ENCODE measurements at regions not wholly inside any gene's neighbourhood (a gene's known extent, or its start where the extent isn't known, plus 50 kb on each side); places are given as distances from the start of the nearest gene placed in this dataset.

DNA sequence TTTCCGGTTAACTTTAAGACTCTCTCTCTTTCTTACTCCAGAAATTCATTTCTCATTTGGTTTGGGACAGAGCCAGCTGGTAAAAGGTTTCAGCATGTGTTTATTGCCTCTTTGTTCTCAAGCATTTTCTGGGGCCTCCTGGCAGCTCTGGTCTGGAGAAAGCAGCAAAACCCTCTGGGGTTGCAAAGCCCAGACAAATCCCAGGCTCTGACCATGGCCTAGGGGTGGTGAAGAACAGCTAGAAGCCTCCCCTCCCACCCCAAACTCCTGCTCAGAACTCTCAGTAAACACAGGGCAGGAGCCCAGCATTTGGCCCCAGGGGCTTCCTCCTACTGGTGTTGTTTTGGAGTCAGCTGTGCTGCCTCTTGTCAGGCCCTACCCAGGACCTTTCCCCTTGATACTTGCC, 124.2 kb upstream of the SERP2 start:
- no peak overlapping the region for H3K4me3 ChIP-seq (ENCODE audit: low read length)
- no peak overlapping the region for H3K4me3 Mint-ChIP-seq
- no peak for ATAC-seq
- no peaks in the 10 kb centered on the region for H3K4me1 Mint-ChIP-seq
- no peak for DNase-seq
- no peaks in the 10 kb centered on the region for H3K9me3 Mint-ChIP-seq
- no peak overlapping the region for H3K27ac Mint-ChIP-seq
- H3K4me1 ChIP-seq (ENCODE audit: control insufficient read depth, insufficient read depth, low read length): no peaks in the 10 kb centered on the region
- no peaks in the 10 kb centered on the region for H3K9me3 ChIP-seq (ENCODE audit: control insufficient read depth, insufficient read depth, low read length)
- no peaks in the 10 kb centered on the region for H3K36me3 ChIP-seq (ENCODE audit: control insufficient read depth, insufficient read depth, low read length)
- TF ChIP-seq, protein P1, sequence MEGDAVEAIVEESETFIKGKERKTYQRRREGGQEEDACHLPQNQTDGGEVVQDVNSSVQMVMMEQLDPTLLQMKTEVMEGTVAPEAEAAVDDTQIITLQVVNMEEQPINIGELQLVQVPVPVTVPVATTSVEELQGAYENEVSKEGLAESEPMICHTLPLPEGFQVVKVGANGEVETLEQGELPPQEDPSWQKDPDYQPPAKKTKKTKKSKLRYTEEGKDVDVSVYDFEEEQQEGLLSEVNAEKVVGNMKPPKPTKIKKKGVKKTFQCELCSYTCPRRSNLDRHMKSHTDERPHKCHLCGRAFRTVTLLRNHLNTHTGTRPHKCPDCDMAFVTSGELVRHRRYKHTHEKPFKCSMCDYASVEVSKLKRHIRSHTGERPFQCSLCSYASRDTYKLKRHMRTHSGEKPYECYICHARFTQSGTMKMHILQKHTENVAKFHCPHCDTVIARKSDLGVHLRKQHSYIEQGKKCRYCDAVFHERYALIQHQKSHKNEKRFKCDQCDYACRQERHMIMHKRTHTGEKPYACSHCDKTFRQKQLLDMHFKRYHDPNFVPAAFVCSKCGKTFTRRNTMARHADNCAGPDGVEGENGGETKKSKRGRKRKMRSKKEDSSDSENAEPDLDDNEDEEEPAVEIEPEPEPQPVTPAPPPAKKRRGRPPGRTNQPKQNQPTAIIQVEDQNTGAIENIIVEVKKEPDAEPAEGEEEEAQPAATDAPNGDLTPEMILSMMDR (IDR thresholded peaks at IDR 0.05): no peak
- no peaks in the 10 kb centered on the region for H3K36me3 Mint-ChIP-seq
- H3K27me3 Mint-ChIP-seq (ENCODE audit: low read depth in 2 of 2): no peaks in the 10 kb centered on the region
- no peaks in the 10 kb centered on the region for H3K27me3 ChIP-seq (ENCODE audit: control insufficient read depth, insufficient read depth, low read length)
- H3K27ac ChIP-seq (ENCODE audit: low read length): no peak overlapping the region
- WGBS (ENCODE audit: insufficient coverage): 69% methylated on average over 1 of the region's 1 CpG
- intact Hi-C loops (cut with micrococcal nuclease): no loop called here

DNA sequence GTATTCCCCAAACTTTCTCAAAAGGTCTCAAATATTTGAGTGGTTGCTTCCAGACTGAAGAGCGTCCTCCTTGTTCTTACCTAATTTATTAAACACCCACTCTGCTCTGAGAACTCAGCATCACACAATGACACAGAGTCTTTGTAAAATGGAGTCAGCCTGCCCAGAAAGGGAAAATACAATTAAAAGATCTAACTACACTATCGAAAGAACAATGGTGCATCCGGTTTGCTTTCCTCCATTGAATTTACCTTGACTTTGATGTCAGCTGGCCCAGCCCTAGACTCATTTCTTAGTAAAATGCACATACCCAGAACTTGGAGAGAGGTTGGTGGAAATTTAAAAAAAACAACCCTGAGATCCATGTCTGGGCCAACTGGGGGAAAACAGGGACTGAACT, 120.7 kb upstream of the SERP2 start:
- Histone ChIP-seq H3K36me3 (ENCODE audit: control insufficient read depth, insufficient read depth, low read length) (no peaks in the 10 kb centered on the region), H3K9me3 (ENCODE audit: control insufficient read depth, insufficient read depth, low read length) (no peaks in the 10 kb centered on the region), H3K27ac (ENCODE audit: low read length) (no peak overlapping the region), H3K4me1 (ENCODE audit: control insufficient read depth, insufficient read depth, low read length) (no peaks in the 10 kb centered on the region), H3K27me3 (ENCODE audit: control insufficient read depth, insufficient read depth, low read length) (no peaks in the 10 kb centered on the region), H3K4me3 (ENCODE audit: low read length) (no peak overlapping the region)
- DNase-seq (no peak), ATAC-seq (no peak)
- Mint-ChIP-seq H3K9me3 (no peaks in the 10 kb centered on the region), H3K27me3 (ENCODE audit: low read depth in 2 of 2) (no peaks in the 10 kb centered on the region), H3K36me3 (no peaks in the 10 kb centered on the region), H3K4me1 (no peaks in the 10 kb centered on the region), H3K27ac (no peak overlapping the region), H3K4me3 (no peak overlapping the region)
- TF ChIP-seq, protein P1 (IDR thresholded peaks at IDR 0.05): no peak
- 95% methylated on average over 3 of the region's 3 CpGs for WGBS (ENCODE audit: insufficient coverage)
- intact Hi-C loops (cut with micrococcal nuclease): no loop called here

DNA sequence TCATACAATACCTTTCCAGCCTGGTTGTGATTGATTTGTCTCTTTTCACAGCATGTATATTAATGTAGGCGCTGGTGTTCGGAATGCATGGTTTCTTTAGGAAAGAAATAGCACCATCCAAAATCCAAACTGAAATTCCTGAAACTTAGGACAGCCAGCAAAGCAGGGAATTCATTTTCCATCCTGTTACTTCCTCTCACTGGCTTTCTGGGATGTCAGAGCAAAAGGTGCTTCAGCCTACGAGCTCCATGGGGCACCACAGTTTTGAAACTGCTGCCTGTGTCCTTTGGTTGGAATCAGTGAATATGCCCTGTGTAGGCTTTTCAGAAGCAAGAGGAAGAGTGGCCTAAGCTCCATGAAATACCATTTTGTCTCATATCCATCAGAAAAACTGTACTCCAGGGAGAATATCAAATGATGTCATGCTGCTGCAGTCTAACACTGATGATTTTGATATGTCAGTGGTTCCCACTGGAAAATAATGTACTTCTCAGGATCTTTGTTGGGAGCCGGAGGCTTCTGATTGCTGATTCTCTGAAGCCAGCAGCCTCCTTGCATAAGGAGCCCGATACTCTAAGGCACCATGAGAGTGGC, 117.8 kb upstream of the SERP2 start:
- H3K9me3 ChIP-seq (ENCODE audit: control insufficient read depth, insufficient read depth, low read length): no peaks in the 10 kb centered on the region
- TF ChIP-seq, protein P1 (IDR thresholded peaks at IDR 0.05): no peak
- WGBS (ENCODE audit: insufficient coverage): 96% methylated on average over 4 of the region's 5 CpGs
- H3K27ac Mint-ChIP-seq: no peak overlapping the region
- DNase-seq (no peak), ATAC-seq (no peak)
- H3K27ac ChIP-seq (ENCODE audit: low read length): no peak overlapping the region
- no peaks in the 10 kb centered on the region for H3K36me3 Mint-ChIP-seq
- H3K27me3 Mint-ChIP-seq (ENCODE audit: low read depth in 2 of 2): no peaks in the 10 kb centered on the region
- peaks cover 12% of the 10 kb centered on the region for H3K4me1 ChIP-seq (ENCODE audit: control insufficient read depth, insufficient read depth, low read length)
- no peak overlapping the region for H3K4me3 ChIP-seq (ENCODE audit: low read length)
- H3K9me3 Mint-ChIP-seq: no peaks in the 10 kb centered on the region
- peaks cover 13 to 17% of the 10 kb centered on the region in 2 donors for H3K4me1 Mint-ChIP-seq
- H3K36me3 ChIP-seq (ENCODE audit: control insufficient read depth, insufficient read depth, low read length): no peaks in the 10 kb centered on the region
- no peaks in the 10 kb centered on the region for H3K27me3 ChIP-seq (ENCODE audit: control insufficient read depth, insufficient read depth, low read length)
- intact Hi-C loops (cut with micrococcal nuclease): no loop called here
- H3K4me3 Mint-ChIP-seq: no peak overlapping the region

DNA sequence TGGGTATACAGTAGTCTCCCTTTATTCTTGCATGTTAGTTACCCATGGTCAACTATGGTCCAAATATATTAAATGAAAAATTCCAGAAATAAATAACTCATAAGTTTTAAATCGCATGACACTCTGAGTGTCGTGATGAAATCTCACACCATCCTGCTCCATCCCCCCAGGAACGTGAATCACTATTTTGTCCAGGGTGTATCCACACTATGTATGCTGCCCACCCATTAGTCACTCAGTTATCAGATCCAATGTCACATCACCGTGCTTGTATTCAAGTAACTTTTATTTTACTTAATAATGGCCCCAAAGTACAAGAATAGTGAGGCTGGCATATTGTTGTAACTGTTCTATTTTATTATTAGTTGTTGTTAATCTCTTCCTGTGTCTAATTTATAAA, 115.8 kb upstream of the SERP2 start:
- 100% methylated on average over 3 of the region's 4 CpGs for WGBS (ENCODE audit: insufficient coverage)
- no peaks in the 10 kb centered on the region for H3K36me3 Mint-ChIP-seq
- Histone ChIP-seq H3K27ac (ENCODE audit: low read length) (no peak overlapping the region), H3K4me1 (ENCODE audit: control insufficient read depth, insufficient read depth, low read length) (peaks cover 12% of the 10 kb centered on the region), H3K27me3 (ENCODE audit: control insufficient read depth, insufficient read depth, low read length) (no peaks in the 10 kb centered on the region), H3K9me3 (ENCODE audit: control insufficient read depth, insufficient read depth, low read length) (no peaks in the 10 kb centered on the region), H3K36me3 (ENCODE audit: control insufficient read depth, insufficient read depth, low read length) (no peaks in the 10 kb centered on the region), H3K4me3 (ENCODE audit: low read length) (no peak overlapping the region)
- H3K27me3 Mint-ChIP-seq (ENCODE audit: low read depth in 2 of 2): no peaks in the 10 kb centered on the region
- no peak overlapping the region for H3K4me3 Mint-ChIP-seq
- H3K4me1 Mint-ChIP-seq: peaks cover 13 to 20% of the 10 kb centered on the region in 2 donors
- TF ChIP-seq, protein P1 (IDR thresholded peaks at IDR 0.05): no peak
- no peak for DNase-seq
- ATAC-seq: no peak
- H3K9me3 Mint-ChIP-seq: no peaks in the 10 kb centered on the region
- intact Hi-C loops (cut with micrococcal nuclease): loop anchor here (2.0 kb wide), 1 partner anchor 17 kb away; no protein-coding TSS in a partner anchor
- peak overlapping the region in 1 of 2 donors; percentile 87 for H3K27ac Mint-ChIP-seq
